H1 (cell line): ENCODE measurements at regions not wholly inside any gene's neighbourhood (a gene's known extent, or its start where the extent isn't known, plus 50 kb on each side); places are given as distances from the start of the nearest gene placed in this dataset.

ENCODE experiments used
- CTCF ChIA-PET: fragments of 300-600 bp; sonication (Branson Sonifier 250); formaldehyde crosslinking; loops from one replicate; lab custom pipeline; 2021; ENCODE audit not compliant: partially characterized antibody; lab: Charles Lee
- POLR2A ChIA-PET: fragments of 300-600 bp; sonication (Branson Sonifier 250); formaldehyde crosslinking; loops from one replicate; lab custom pipeline; 2021; ENCODE audit warnings: inconsistent platforms; ENCODE audit not compliant: partially characterized antibody; lab: Charles Lee
- DNase-seq, 2 experiments: peaks; one replicate each; pipeline versions ENCODE4 v3.0.0 to v3.0.0-alpha.2; 2010 to 2022; ENCODE audit warnings: low spot score in 2 of 2, low read depth in 1 of 2, mixed read lengths in 1 of 2
- FAIRE-seq: peaks from 2 replicates; lab custom pipeline; 2011; peaks lifted over from hg19 to GRCh38; lab: Jason Lieb, UNC
- H2AFZ ChIP-seq: 2 replicates; pipeline ENCODE4 v1.8.1; 2012; ENCODE audit warnings: low read length, inconsistent platforms
- H2AK5ac ChIP-seq: 2 replicates; pipeline ENCODE4 v1.6.1; 2013; ENCODE audit warnings: low read depth, low read length
- H2BK120ac ChIP-seq: replicated peaks from 2 replicates; pipeline ENCODE3; 2013; ENCODE audit warnings: low read depth, low read length, inconsistent platforms
- H2BK12ac ChIP-seq: 2 replicates; pipeline ENCODE4 v1.6.1; 2013; ENCODE audit warnings: low read depth, low read length
- H2BK15ac ChIP-seq: 2 replicates; pipeline ENCODE4 v1.6.1; 2013; ENCODE audit warnings: low read length
- H2BK20ac ChIP-seq: 2 replicates; pipeline ENCODE4 v1.6.1; 2013; ENCODE audit warnings: low read length
- H2BK5ac ChIP-seq: 2 replicates; pipeline ENCODE4 v1.6.1; 2013; ENCODE audit warnings: low read depth, low read length
- H3K14ac ChIP-seq: 2 replicates; pipeline ENCODE4 v1.6.1; 2013; ENCODE audit warnings: inconsistent platforms; ENCODE audit not compliant: insufficient read length
- H3K18ac ChIP-seq: 2 replicates; pipeline ENCODE4 v1.6.1; 2013; ENCODE audit warnings: low read length; ENCODE audit errors: extremely low read depth
- H3K23ac ChIP-seq: 2 replicates; pipeline ENCODE4 v1.6.1; 2013; ENCODE audit warnings: inconsistent platforms; ENCODE audit not compliant: insufficient read length
- H3K23me2 ChIP-seq: 2 replicates; pipeline ENCODE4 v1.6.1; 2013; ENCODE audit warnings: low read depth, low read length
- H3K27ac ChIP-seq: 2 replicates; pipeline ENCODE4 v1.6.1; 2011; ENCODE audit warnings: low read depth, low read length, inconsistent platforms
- H3K27me3 ChIP-seq, 4 experiments: replicated peaks in 1 of 4; 1 replicate in 1 of 4; 2 replicates in 3 of 4; pipeline versions ENCODE4 v1.6.1 to v1.8.1; 2011 to 2013; ENCODE audit warnings: low read length in 3 of 4, mild to moderate bottlenecking in 3 of 4, inconsistent platforms in 2 of 4, mixed read lengths in 2 of 4, moderate library complexity in 1 of 4; ENCODE audit not compliant: control insufficient read depth in 3 of 4, insufficient read depth in 3 of 4; ENCODE audit errors: extremely low read depth in 1 of 4
- H3K36me3 ChIP-seq, 4 experiments: 2 replicates each; pipeline versions ENCODE4 v1.6.1 to v1.8.1; 2011 to 2013; ENCODE audit warnings: mild to moderate bottlenecking in 4 of 4, low read length in 3 of 4, moderate library complexity in 2 of 4, control low read depth in 1 of 4, inconsistent platforms in 1 of 4; ENCODE audit not compliant: insufficient read depth in 4 of 4, control insufficient read depth in 2 of 4
- H3K4ac ChIP-seq: replicated peaks from 2 replicates; pipeline ENCODE3; 2013; ENCODE audit warnings: low read length, low read depth, mixed read lengths, inconsistent platforms; ENCODE audit not compliant: insufficient read length
- H3K4me1 ChIP-seq, 4 experiments: replicated peaks in 1 of 4; 1 replicate in 1 of 4; 2 replicates in 3 of 4; pipeline versions ENCODE4 v1.6.1 to v1.8.1; 2011 to 2013; ENCODE audit warnings: low read length in 3 of 4, inconsistent platforms in 2 of 4, mixed read lengths in 1 of 4; ENCODE audit not compliant: insufficient read depth in 4 of 4, control insufficient read depth in 3 of 4
- H3K4me2 ChIP-seq, 2 experiments: 2 replicates each; pipeline versions ENCODE4 v1.6.1 to v1.8.1; 2011 to 2013; ENCODE audit warnings: low read depth in 2 of 2, low read length in 2 of 2, control low read depth in 1 of 2, inconsistent platforms in 1 of 2, mild to moderate bottlenecking in 1 of 2; ENCODE audit not compliant: insufficient read depth in 1 of 2
- H3K4me3 ChIP-seq, 4 experiments: fragments of 200-600, 300-600 bp in 1 of 4; sonication (generic), shearing (Covaris generic), sonication (Bioruptor Twin) in 1 of 4; 2 replicates each; pipeline versions ENCODE4 v1.5.1 to v1.8.1; 2011 to 2016; ENCODE audit warnings: low read length in 4 of 4, low read depth in 3 of 4, control low read depth in 2 of 4, inconsistent platforms in 2 of 4, mild to moderate bottlenecking in 2 of 4, mixed read lengths in 1 of 4, moderate library complexity in 1 of 4; ENCODE audit not compliant: insufficient read depth in 2 of 4; ENCODE audit errors: extremely low read depth in 1 of 4
- H3K56ac ChIP-seq: replicated peaks from 2 replicates; pipeline ENCODE3; 2013; ENCODE audit warnings: low read depth, mild to moderate bottlenecking, mixed read lengths, low read length, inconsistent platforms; ENCODE audit not compliant: insufficient read length
- H3K79me1 ChIP-seq: 2 replicates; pipeline ENCODE4 v1.6.1; 2013; ENCODE audit warnings: low read depth, low read length, control low read depth
- H3K79me2 ChIP-seq, 2 experiments: 2 replicates each; pipeline versions ENCODE4 v1.6.1 to v1.8.1; 2012 to 2013; ENCODE audit warnings: low read length in 2 of 2, mild to moderate bottlenecking in 2 of 2, inconsistent platforms in 1 of 2; ENCODE audit not compliant: insufficient read depth in 2 of 2, control insufficient read depth in 1 of 2
- H3K9ac ChIP-seq, 4 experiments: replicated peaks in 1 of 4; 1 replicate in 1 of 4; 2 replicates in 3 of 4; pipeline versions ENCODE4 v1.6.1 to v1.8.1; 2011 to 2013; ENCODE audit warnings: low read depth in 3 of 4, low read length in 3 of 4, control low read depth in 2 of 4, mild to moderate bottlenecking in 2 of 4, moderate library complexity in 2 of 4, inconsistent platforms in 1 of 4; ENCODE audit errors: extremely low read depth in 1 of 4
- H3K9me3 ChIP-seq, 2 experiments: 2 replicates each; pipeline versions ENCODE4 v1.6.1 to v1.8.1; 2012 to 2013; ENCODE audit warnings: mild to moderate bottlenecking in 2 of 2, moderate library complexity in 2 of 2, control low read depth in 1 of 2, inconsistent platforms in 1 of 2, low read depth in 1 of 2, low read length in 1 of 2, mixed read lengths in 1 of 2; ENCODE audit not compliant: insufficient read depth in 2 of 2
- H4K20me1 ChIP-seq, 2 experiments: replicated peaks in 1 of 2; 2 replicates each; pipeline versions ENCODE3 to v1.8.1; 2011 to 2013; ENCODE audit warnings: inconsistent platforms in 2 of 2, low read length in 2 of 2, mild to moderate bottlenecking in 1 of 2; ENCODE audit not compliant: insufficient read depth in 2 of 2, control insufficient read depth in 1 of 2
- H4K5ac ChIP-seq: 2 replicates; pipeline ENCODE4 v1.6.1; 2013; ENCODE audit warnings: low read length, low read depth, mixed read lengths, inconsistent platforms; ENCODE audit not compliant: insufficient read length
- H4K8ac ChIP-seq: 2 replicates; pipeline ENCODE4 v1.8.0; 2013; ENCODE audit warnings: mild to moderate bottlenecking, moderate library complexity, low read length, inconsistent platforms; ENCODE audit not compliant: insufficient read depth; ENCODE audit errors: extremely low read depth
- H4K91ac ChIP-seq: replicated peaks from 2 replicates; pipeline ENCODE3; 2013; ENCODE audit warnings: low read length, mixed read lengths, inconsistent platforms; ENCODE audit not compliant: insufficient read length
- ATF2 ChIP-seq: IDR thresholded peaks from 2 replicates; pipeline ENCODE4 v1.6.1; 2012; ENCODE audit warnings: low read length, inconsistent platforms
- BACH1 ChIP-seq: IDR thresholded peaks from 2 replicates; pipeline ENCODE4 v1.6.1; 2012; ENCODE audit warnings: low read length, improper control_type of control experiment
- BRCA1 ChIP-seq: IDR thresholded peaks from 2 replicates; pipeline ENCODE4 v1.6.1; 2012; ENCODE audit warnings: low read depth, low read length, improper control_type of control experiment
- CBX5 ChIP-seq: fragments of 300-800, 300-1000 bp; sonication (generic); IDR thresholded peaks from 2 replicates; pipeline ENCODE4 v1.7.1; 2016; ENCODE audit warnings: antibody characterized with exemption, low read length, low read depth
- CBX8 ChIP-seq: fragments of 300-800, 300-1000 bp; sonication (generic); IDR thresholded peaks from 2 replicates; pipeline ENCODE4 v1.7.1; 2016; ENCODE audit warnings: low read depth, low read length, borderline replicate concordance
- CHD2 ChIP-seq: IDR thresholded peaks from 2 replicates; pipeline ENCODE4 v1.6.1; 2012; ENCODE audit warnings: low read length, improper control_type of control experiment
- HDAC2 ChIP-seq, 2 experiments: fragments of 300-600 bp in 1 of 2; sonication (generic) in 1 of 2; IDR thresholded peaks; 2 replicates each; pipeline ENCODE4 v1.6.1; 2011 to 2012; ENCODE audit warnings: low read depth in 2 of 2, low read length in 2 of 2, mild to moderate bottlenecking in 2 of 2, moderate library complexity in 2 of 2, borderline replicate concordance in 1 of 2, inconsistent platforms in 1 of 2
- KDM4A ChIP-seq: IDR thresholded peaks from one replicate; pipeline ENCODE4 v1.7.1; 2012; ENCODE audit warnings: low read depth, mild to moderate bottlenecking, moderate library complexity, low read length, inconsistent platforms; ENCODE audit not compliant: severe bottlenecking
- NANOG ChIP-seq: IDR thresholded peaks from 2 replicates; pipeline ENCODE4 v1.6.1; 2011; ENCODE audit warnings: low read length, low read depth, mild to moderate bottlenecking, inconsistent platforms; ENCODE audit not compliant: insufficient read depth, poor library complexity, severe bottlenecking
- PHF8 ChIP-seq: fragments of 200-600 bp; sonication (generic); conservative IDR thresholded peaks from 2 replicates; pipeline ENCODE4 v1.7.1; 2012; ENCODE audit warnings: low read depth, mild to moderate bottlenecking, inconsistent platforms, low read length, moderate library complexity
- POLR2A ChIP-seq, 2 experiments: IDR thresholded peaks; 1 replicate in 1 of 2; 2 replicates in 1 of 2; pipeline ENCODE4 v1.6.1; 2011; ENCODE audit warnings: low read depth in 2 of 2, low read length in 2 of 2, mild to moderate bottlenecking in 2 of 2; ENCODE audit errors: control extremely low read depth in 1 of 2
- SIRT6 ChIP-seq: IDR thresholded peaks from one replicate; pipeline ENCODE4 v1.7.1; 2012; ENCODE audit warnings: low read length, inconsistent platforms
- SP1 ChIP-seq: IDR thresholded peaks from 2 replicates; pipeline ENCODE4 v1.6.1; 2011; ENCODE audit warnings: low read depth, low read length
- TBP ChIP-seq: IDR thresholded peaks from 2 replicates; pipeline ENCODE4 v1.6.1; 2011; ENCODE audit warnings: low read depth, low read length, improper control_type of control experiment
- WGBS, 2 experiments: shearing (Covaris generic) in 1 of 2; methylation state at CpG; one replicate each; pipeline versions ENCODE4 v1.1.6 to v1.1.7; 2013 to 2015; ENCODE audit warnings: low lambda C conversion rate in 2 of 2, mixed read lengths in 2 of 2, inconsistent platforms in 1 of 2, low coverage in 1 of 2, missing lambda C conversion rate in 1 of 2; ENCODE audit not compliant: insufficient replicate concordance in 2 of 2, insufficient coverage in 1 of 2, insufficient read length in 1 of 2; ENCODE audit errors: extremely low coverage in 1 of 2, missing lambda C conversion rate in 1 of 2; 5-methylcytosine and 5-hydroxymethylcytosine counted together

- FAIRE-seq (no peak), DNase-seq (no peak)
- CTCF ChIA-PET, result no interaction called here
- no peaks in the 10 kb centered on the region for H3K23me2 ChIP-seq
- no peak overlapping the region for H4K5ac ChIP-seq
- H3K9me3 ChIP-seq, result no peaks in the 10 kb centered on the region
- no peaks in the 10 kb centered on the region for H4K20me1 ChIP-seq
- no peak overlapping the region for H3K4me3 ChIP-seq
- H3K4me1 ChIP-seq, result 0 out of 7 replicates have a peak, but pooled peaks cover 0 to 2% (median 0%) of the 10 kb centered on the region in 4 experiments
- H2BK20ac ChIP-seq, result no peak overlapping the region
- H3K9ac ChIP-seq, result no peak overlapping the region
- H2BK15ac ChIP-seq, result no peak overlapping the region
- no peak overlapping the region for H2AFZ ChIP-seq
- no peak overlapping the region for H3K27ac ChIP-seq
- H3K79me2 ChIP-seq, result peaks cover 0 to 74% of the 10 kb centered on the region in 2 experiments; a peak in 2 of 4 replicates
- H3K14ac ChIP-seq, result no peak overlapping the region
- no peaks in the 10 kb centered on the region for H3K27me3 ChIP-seq
- H3K23ac ChIP-seq, result no peak overlapping the region
- no peak overlapping the region for H3K18ac ChIP-seq
- H3K36me3 ChIP-seq, result no peaks in the 10 kb centered on the region; a peak in 1 of 8 replicates
- H3K4me2 ChIP-seq, result no peak overlapping the region
- H3K79me1 ChIP-seq, result no peaks in the 10 kb centered on the region
- POLR2A ChIA-PET, result no interaction called here
- no peak overlapping the region for H3K56ac ChIP-seq
- H2BK120ac ChIP-seq, result no peak overlapping the region
- no peak overlapping the region for H4K91ac ChIP-seq
- H3K4ac ChIP-seq, result no peak overlapping the region
- H4K8ac ChIP-seq, result no peak overlapping the region
- no peak overlapping the region for H2AK5ac ChIP-seq
- H2BK12ac ChIP-seq, result no peak overlapping the region
- H2BK5ac ChIP-seq, result no peak overlapping the region
- WGBS, 2 experiments, result 92% methylated on average over 5 of the region's 5 CpGs; no CpG with 5 or more reads in 1 of the 2 experiments
- TF ChIP-seq BRCA1 (no peak), BACH1 (no peak), CBX5 (no peak), TBP (no peak), KDM4A (no peak), SP1 (no peak), NANOG (no peak), HDAC2 (IDR thresholded peaks at IDR 0.05; ENCODE audit: borderline replicate concordance in 1 of 2, low read depth in 2 of 2, low read length in 2 of 2) (no peak), CBX8 (no peak), PHF8 (no peak), CHD2 (no peak), SIRT6 (no peak), POLR2A (IDR thresholded peaks at IDR 0.05; ENCODE audit: control extremely low read depth in 1 of 2, low read depth in 2 of 2, low read length in 2 of 2) (no peak), ATF2 (no peak)
These were observed 56.6 kb upstream of the MAGED1 start for GRCh38 chrX:51836823-51837222.
